ENCODE measurements at regions not wholly inside any gene's neighbourhood (a gene's known extent, or its start where the extent isn't known, plus 50 kb on each side); places are given as distances from the start of the nearest gene placed in this dataset.

GRCh38 chr9:8237096-8237495 is 437.5 kb upstream of the DMAC1 start:
- TF ChIP-seq EZH2 (IDR thresholded peaks at IDR 0.05) (no peak), POLR2AphosphoS5 (IDR thresholded peaks at IDR 0.05; ENCODE audit: borderline replicate concordance, low read depth, low read length) (no peak), FOXP2 (optimal IDR thresholded peaks at IDR 0.05; ENCODE audit: control extremely low read depth, extremely low read length, insufficient read depth) (no peak)
